Activated naive CD8-positive, alpha-beta T cell treated with anti-CD3 and anti-CD28 coated beads, Interleukin-2, amount 10 ng/mL, durations not matched to agents 7 days and 5 days (primary cell): ENCODE measurements at regions not wholly inside any gene's neighbourhood (a gene's known extent, or its start where the extent isn't known, plus 50 kb on each side); places are given as distances from the start of the nearest gene placed in this dataset.

Source experiments
- ATAC-seq: fragments of 150-1000 bp; cut with Tn5 transposase; one replicate; pipeline ENCODE4 v1.10.0; 2021; ENCODE audit warnings: low read depth, moderate library complexity
- POLR2A ChIA-PET: fragments of 350-600 bp; sonication (Branson Sonifier 250); formaldehyde crosslinking; loops from one replicate; lab custom pipeline; 2021; ENCODE audit warnings: antibody characterized with exemption; lab: Charles Lee
- DNase-seq: peaks from one replicate; pipeline ENCODE4 v3.0.0; 2021
- H3K27ac Mint-ChIP-seq: one replicate; pipeline ENCODE4 v1.8.0; 2022; ENCODE audit warnings: mild to moderate bottlenecking, mixed read lengths
- H3K27me3 Mint-ChIP-seq: one replicate; pipeline ENCODE4 v1.8.0; 2022; ENCODE audit warnings: mild to moderate bottlenecking, moderate library complexity, mixed read lengths
- H3K36me3 Mint-ChIP-seq: one replicate; pipeline ENCODE4 v1.8.0; 2021; ENCODE audit warnings: mild to moderate bottlenecking, mixed read lengths
- H3K4me1 Mint-ChIP-seq: one replicate; pipeline ENCODE4 v1.8.0; 2021; ENCODE audit warnings: mixed read lengths
- H3K4me3 Mint-ChIP-seq: one replicate; pipeline ENCODE4 v1.8.0; 2022; ENCODE audit warnings: mild to moderate bottlenecking, moderate library complexity, mixed read lengths
- H3K9me3 Mint-ChIP-seq: one replicate; pipeline ENCODE4 v1.8.0; 2021; ENCODE audit warnings: mixed read lengths

- Mint-ChIP-seq H3K36me3 (no peaks in the 10 kb centered on the region), H3K9me3 (peaks cover 12% of the 10 kb centered on the region), H3K4me3 (no peak overlapping the region), H3K4me1 (no peaks in the 10 kb centered on the region), H3K27ac (no peak overlapping the region), H3K27me3 (peaks cover 3% of the 10 kb centered on the region)
- ATAC-seq: no peak
- no peak for DNase-seq
- POLR2A ChIA-PET: interaction anchor here (0.7 kb wide), 1 partner anchor 354 kb away, joined by 3 read pairs; no protein-coding TSS in a partner anchor
Observed at GRCh38 chr4:10962246-10962645, 277.7 kb upstream of the CLNK start.

DNA sequence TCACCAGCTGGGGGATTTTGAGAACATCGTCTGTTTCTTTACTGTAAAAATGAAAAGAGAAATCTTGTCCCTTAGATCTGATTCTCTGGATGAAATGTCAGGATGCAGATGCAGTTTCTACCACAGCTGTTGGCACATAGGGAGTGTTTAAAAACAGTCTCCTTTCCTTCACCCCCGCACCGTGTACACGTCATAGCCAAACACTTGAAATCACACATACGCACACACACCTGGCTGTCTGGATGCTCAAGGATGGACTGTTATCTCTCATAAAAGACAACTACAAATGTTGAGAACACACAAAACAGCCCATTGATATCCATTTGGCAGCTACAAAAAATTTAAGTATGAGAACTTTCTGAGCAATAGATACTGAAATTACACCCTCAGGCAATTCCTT, 275.8 kb upstream of the CLNK start:
- no peak overlapping the region for H3K4me3 Mint-ChIP-seq
- H3K9me3 Mint-ChIP-seq: peaks cover 12% of the 10 kb centered on the region
- DNase-seq (no peak), ATAC-seq (no peak)
- H3K4me1 Mint-ChIP-seq: no peaks in the 10 kb centered on the region
- H3K36me3 Mint-ChIP-seq: no peaks in the 10 kb centered on the region
- H3K27ac Mint-ChIP-seq: no peak overlapping the region
- POLR2A ChIA-PET: no interaction called here
- H3K27me3 Mint-ChIP-seq: peaks cover 2% of the 10 kb centered on the region

DNA sequence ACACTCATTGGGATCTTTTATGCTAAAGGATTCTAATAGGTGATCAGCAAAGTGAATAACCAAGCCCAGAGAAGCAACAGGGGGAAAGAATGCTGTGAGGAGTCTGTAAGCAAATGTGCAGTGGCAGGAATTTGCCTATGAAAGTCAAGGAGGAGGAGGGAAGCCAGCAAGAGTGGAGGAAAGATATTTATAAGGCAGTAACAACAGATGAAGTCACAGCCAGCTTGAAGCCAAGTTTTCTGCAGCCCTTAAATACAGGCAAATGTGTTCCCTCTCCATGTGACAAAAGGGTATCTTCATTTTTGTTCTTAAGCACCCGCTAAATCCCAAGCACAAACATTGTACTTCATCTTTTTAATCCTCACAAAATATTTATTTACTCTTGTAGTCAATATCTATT, 275.0 kb upstream of the CLNK start:
- no peaks in the 10 kb centered on the region for H3K36me3 Mint-ChIP-seq
- no peak overlapping the region for H3K4me3 Mint-ChIP-seq
- DNase-seq (no peak), ATAC-seq (no peak)
- peaks cover 5% of the 10 kb centered on the region for H3K4me1 Mint-ChIP-seq
- peaks cover 9% of the 10 kb centered on the region for H3K9me3 Mint-ChIP-seq
- peaks cover 2% of the 10 kb centered on the region for H3K27me3 Mint-ChIP-seq
- H3K27ac Mint-ChIP-seq: no peak overlapping the region
- POLR2A ChIA-PET: no interaction called here

- no peak overlapping the region for H3K4me3 Mint-ChIP-seq
- H3K27me3 Mint-ChIP-seq: peaks cover 2% of the 10 kb centered on the region
- H3K9me3 Mint-ChIP-seq: peaks cover 2% of the 10 kb centered on the region
- no peak for ATAC-seq
- no peaks in the 10 kb centered on the region for H3K36me3 Mint-ChIP-seq
- H3K27ac Mint-ChIP-seq: no peak overlapping the region
- POLR2A ChIA-PET: no interaction called here
- no peak for DNase-seq
- peaks cover 7% of the 10 kb centered on the region for H3K4me1 Mint-ChIP-seq
Observed at GRCh38 chr4:10958226-10958856, 273.8 kb upstream of the CLNK start.

GRCh38 chr4:10951306-10951705, 266.7 kb upstream of the CLNK start:
- H3K4me3 Mint-ChIP-seq: no peak overlapping the region
- DNase-seq: no peak
- peaks cover 11% of the 10 kb centered on the region for H3K4me1 Mint-ChIP-seq
- no peak overlapping the region for H3K27ac Mint-ChIP-seq
- H3K27me3 Mint-ChIP-seq: peaks cover 6% of the 10 kb centered on the region
- no peak for ATAC-seq
- H3K36me3 Mint-ChIP-seq: no peaks in the 10 kb centered on the region
- POLR2A ChIA-PET: no interaction called here
- peaks cover 2% of the 10 kb centered on the region for H3K9me3 Mint-ChIP-seq

DNA sequence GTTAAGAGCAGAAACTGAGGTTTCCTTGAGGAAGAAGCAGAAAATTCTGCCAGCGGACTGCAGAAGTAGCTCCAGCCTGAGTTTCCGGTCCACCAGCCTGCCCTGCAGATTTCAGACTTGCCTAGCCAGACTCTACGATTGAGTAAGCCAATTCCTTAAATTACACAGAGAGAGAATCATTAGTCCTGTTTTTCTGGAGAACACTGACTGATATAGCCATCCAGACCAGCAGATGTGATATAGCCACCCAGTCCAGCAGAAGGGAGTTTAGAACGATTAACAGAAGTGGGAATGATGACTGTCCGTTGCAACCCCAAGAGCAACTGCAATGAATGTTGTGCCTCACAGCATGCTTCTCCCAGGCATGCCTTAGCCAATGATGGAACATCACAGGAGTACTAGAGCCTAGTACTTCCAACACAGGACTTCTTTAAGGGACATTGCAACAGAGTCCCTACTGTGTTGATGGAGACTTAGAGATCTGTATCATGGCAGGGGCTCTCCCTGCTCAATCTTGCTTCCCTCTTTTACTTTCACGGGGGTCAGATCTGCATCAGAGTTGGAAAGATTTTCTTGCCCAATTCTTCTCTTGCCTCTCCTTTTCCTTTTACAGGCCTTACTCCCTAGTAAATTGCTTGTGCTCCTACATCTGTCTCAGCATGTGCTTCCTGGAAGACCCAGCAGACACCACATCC, 264.6 kb upstream of the CLNK start:
- H3K27me3 Mint-ChIP-seq: peaks cover 6% of the 10 kb centered on the region
- ATAC-seq (no peak), DNase-seq (no peak)
- no peak overlapping the region for H3K4me3 Mint-ChIP-seq
- H3K9me3 Mint-ChIP-seq: peaks cover 2% of the 10 kb centered on the region
- POLR2A ChIA-PET: no interaction called here
- H3K4me1 Mint-ChIP-seq: peaks cover 5% of the 10 kb centered on the region
- H3K36me3 Mint-ChIP-seq: no peaks in the 10 kb centered on the region
- H3K27ac Mint-ChIP-seq: no peak overlapping the region

DNA sequence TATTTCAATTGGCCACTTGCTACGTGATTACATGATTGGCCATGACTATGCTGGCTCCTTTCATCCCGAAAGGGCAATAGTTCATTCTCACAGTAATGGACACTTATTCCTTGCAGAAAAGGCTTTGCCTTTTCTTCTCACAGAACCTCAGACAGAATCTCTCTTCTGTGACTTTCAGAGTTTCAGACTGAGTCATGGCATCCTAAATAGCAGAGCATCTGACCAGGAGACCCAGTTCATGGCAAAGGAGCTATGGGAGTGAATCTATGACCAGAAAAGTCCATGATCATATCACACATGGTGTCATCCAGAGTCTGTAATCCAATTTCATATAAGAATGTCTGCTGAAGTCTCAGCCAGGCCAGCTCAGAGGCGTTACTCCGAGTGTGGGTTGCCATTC, 263.3 kb upstream of the CLNK start:
- Mint-ChIP-seq H3K4me1 (peaks cover 1% of the 10 kb centered on the region), H3K9me3 (peaks cover 3% of the 10 kb centered on the region), H3K27ac (no peak overlapping the region), H3K4me3 (no peak overlapping the region), H3K27me3 (peaks cover 2% of the 10 kb centered on the region), H3K36me3 (no peaks in the 10 kb centered on the region)
- POLR2A ChIA-PET: no interaction called here
- no peak for DNase-seq
- ATAC-seq: no peak

GRCh38 chr4:10944321-10944720, 259.8 kb upstream of the CLNK start:
- DNase-seq (no peak), ATAC-seq (no peak)
- H3K27ac Mint-ChIP-seq: no peak overlapping the region
- POLR2A ChIA-PET: no interaction called here
- peaks cover 16% of the 10 kb centered on the region for H3K9me3 Mint-ChIP-seq
- no peaks in the 10 kb centered on the region for H3K36me3 Mint-ChIP-seq
- H3K27me3 Mint-ChIP-seq: no peaks in the 10 kb centered on the region
- no peak overlapping the region for H3K4me3 Mint-ChIP-seq
- H3K4me1 Mint-ChIP-seq: no peaks in the 10 kb centered on the region

DNA sequence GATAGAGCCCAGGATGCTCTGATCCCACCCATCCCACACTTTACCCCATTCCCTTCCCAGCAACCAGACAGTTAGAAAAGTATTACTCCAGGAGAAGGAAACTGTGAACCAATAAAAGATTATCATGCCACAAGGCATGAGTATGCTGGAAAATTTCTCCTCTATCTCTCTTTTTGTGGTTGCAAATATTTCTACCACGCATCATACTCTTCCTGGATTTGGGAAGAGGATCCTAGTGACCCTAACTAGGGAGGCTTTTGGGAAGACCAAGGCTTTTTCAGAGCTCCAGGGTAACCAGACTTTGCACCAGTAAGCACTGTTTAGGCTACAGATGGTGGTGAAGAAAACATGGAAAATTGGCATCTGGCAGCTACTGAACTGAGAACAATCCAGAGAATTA, 257.6 kb upstream of the CLNK start:
- DNase-seq (no peak), ATAC-seq (no peak)
- Mint-ChIP-seq H3K4me3 (no peak overlapping the region), H3K27me3 (no peaks in the 10 kb centered on the region), H3K4me1 (no peaks in the 10 kb centered on the region), H3K27ac (no peak overlapping the region), H3K9me3 (peaks cover 18% of the 10 kb centered on the region), H3K36me3 (no peaks in the 10 kb centered on the region)
- POLR2A ChIA-PET: no interaction called here

- no peak overlapping the region for H3K4me3 Mint-ChIP-seq
- ATAC-seq (no peak), DNase-seq (no peak)
- POLR2A ChIA-PET: no interaction called here
- H3K36me3 Mint-ChIP-seq: no peaks in the 10 kb centered on the region
- no peaks in the 10 kb centered on the region for H3K4me1 Mint-ChIP-seq
- no peak overlapping the region for H3K27ac Mint-ChIP-seq
- H3K27me3 Mint-ChIP-seq: peaks cover 3% of the 10 kb centered on the region
- peaks cover 3% of the 10 kb centered on the region for H3K9me3 Mint-ChIP-seq
Observed at GRCh38 chr4:10929818-10930217, 245.2 kb upstream of the CLNK start.

DNA sequence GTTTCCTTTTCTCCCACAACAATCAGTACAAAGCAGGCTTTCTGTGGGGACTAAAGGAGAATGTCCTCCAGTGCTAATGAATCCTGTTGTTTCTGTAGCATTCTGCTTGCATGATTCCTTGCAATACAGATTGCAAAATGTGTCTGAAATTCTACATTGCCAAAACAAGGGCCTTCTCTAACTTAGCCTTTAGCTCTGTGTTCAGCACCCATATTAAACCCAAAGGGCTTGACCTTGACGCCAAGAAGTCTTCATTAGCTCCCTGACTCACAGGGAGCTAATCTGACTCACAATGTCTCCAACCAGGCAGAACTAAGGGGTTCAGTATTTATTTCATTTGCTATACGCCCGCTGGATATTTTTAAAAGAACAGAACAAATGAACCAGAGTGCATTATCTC, 241.4 kb upstream of the CLNK start:
- Mint-ChIP-seq H3K4me3 (no peak overlapping the region), H3K27ac (no peak overlapping the region), H3K27me3 (peaks cover 3% of the 10 kb centered on the region), H3K4me1 (no peaks in the 10 kb centered on the region), H3K9me3 (no peaks in the 10 kb centered on the region), H3K36me3 (no peaks in the 10 kb centered on the region)
- POLR2A ChIA-PET: no interaction called here
- no peak for ATAC-seq
- no peak for DNase-seq

DNA sequence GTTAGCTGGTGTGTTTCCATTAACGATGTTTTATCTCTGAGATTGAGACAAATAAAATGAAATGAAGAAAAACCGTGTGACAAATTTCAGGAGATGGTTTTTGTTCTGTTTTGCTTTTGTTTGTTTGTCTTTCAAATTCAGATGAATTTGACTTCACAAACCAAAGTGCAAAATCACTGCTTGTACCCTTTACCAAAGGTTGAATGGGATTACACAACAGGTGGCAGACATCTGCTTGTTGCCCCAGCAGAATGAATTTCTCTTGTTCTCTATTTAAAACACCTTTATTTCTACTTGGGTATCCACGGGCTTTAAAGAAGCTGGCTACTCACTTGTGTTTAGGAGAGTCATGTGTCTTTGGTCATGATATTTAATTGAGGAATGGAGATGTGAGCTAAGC, 239.7 kb upstream of the CLNK start:
- H3K27me3 Mint-ChIP-seq: peaks cover 3% of the 10 kb centered on the region
- H3K36me3 Mint-ChIP-seq: no peaks in the 10 kb centered on the region
- no peak overlapping the region for H3K4me3 Mint-ChIP-seq
- POLR2A ChIA-PET: no interaction called here
- no peaks in the 10 kb centered on the region for H3K4me1 Mint-ChIP-seq
- ATAC-seq: no peak
- H3K27ac Mint-ChIP-seq: no peak overlapping the region
- H3K9me3 Mint-ChIP-seq: peaks cover 1% of the 10 kb centered on the region
- no peak for DNase-seq

DNA sequence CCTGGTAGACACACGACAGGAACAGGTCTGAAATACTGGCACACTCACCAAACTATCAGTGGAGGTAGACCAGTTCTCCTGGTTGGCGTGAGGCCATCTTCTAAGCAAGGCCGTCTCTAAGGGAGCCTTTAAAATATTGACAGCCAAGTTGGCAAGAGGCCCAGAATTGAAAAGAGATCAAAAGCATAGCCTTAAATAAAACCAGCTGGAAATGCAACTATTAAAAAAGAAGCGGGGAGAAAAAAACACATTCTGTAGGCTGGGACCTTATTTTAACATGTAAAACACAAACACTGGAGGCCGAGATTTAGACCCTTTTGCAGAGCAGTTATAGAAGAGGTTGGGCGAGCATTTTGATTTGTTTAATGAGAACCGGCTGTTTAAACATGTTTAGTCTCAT, 233.0 kb upstream of the CLNK start:
- Mint-ChIP-seq H3K4me3 (no peak overlapping the region), H3K9me3 (peaks cover 1% of the 10 kb centered on the region), H3K36me3 (no peaks in the 10 kb centered on the region), H3K4me1 (no peaks in the 10 kb centered on the region), H3K27me3 (no peaks in the 10 kb centered on the region), H3K27ac (no peak overlapping the region)
- no peak for ATAC-seq
- POLR2A ChIA-PET: no interaction called here
- no peak for DNase-seq

- ATAC-seq (no peak), DNase-seq (no peak)
- Mint-ChIP-seq H3K4me1 (no peaks in the 10 kb centered on the region), H3K36me3 (no peaks in the 10 kb centered on the region), H3K27me3 (peaks cover 2% of the 10 kb centered on the region), H3K4me3 (no peak overlapping the region), H3K27ac (no peak overlapping the region), H3K9me3 (no peaks in the 10 kb centered on the region)
- POLR2A ChIA-PET: no interaction called here
Observed at GRCh38 chr4:10898072-10898471, 213.5 kb upstream of the CLNK start.
